OCI-LY7 (cell line): ENCODE measurements at regions not wholly inside any gene's neighbourhood (a gene's known extent, or its start where the extent isn't known, plus 50 kb on each side); places are given as distances from the start of the nearest gene placed in this dataset.

Experiments used
- EZH2phosphoT487 ChIP-seq: fragments of 200-600 bp; sonication (generic); IDR thresholded peaks from 2 replicates; pipeline ENCODE4 v1.6.1; 2018; ENCODE audit warnings: low read depth, borderline replicate concordance, mild to moderate bottlenecking, mixed run types, antibody characterized with exemption, low read length, moderate library complexity, mixed read lengths
- TF ChIP-seq, protein P1 (sequence below): fragments of 200-600 bp; sonication (generic); conservative IDR thresholded peaks from 2 replicates; pipeline ENCODE4 v1.5.1; 2014; ENCODE audit warnings: mild to moderate bottlenecking, antibody characterized with exemption, low read length, moderate library complexity, mixed read lengths

DNA sequence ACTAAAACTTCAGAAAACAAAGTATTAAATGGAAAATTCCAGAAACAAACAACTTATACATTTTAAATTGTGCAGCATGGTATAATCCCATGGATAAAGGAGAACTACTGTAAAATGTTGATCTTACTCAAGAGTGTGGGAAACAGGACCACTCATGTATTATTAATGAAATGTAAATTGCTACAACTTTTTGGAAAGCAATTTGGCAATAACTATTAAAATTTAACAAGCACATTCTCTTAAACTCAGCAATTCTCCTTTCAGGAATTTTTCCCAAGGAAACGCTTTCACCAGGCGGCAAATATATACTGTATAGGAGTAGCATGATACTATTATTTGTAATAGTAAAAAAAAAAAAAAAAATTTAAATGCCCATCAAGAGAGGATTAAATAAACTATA is 284.5 kb upstream of the AMIGO2 start:
- TF ChIP-seq, protein P1, sequence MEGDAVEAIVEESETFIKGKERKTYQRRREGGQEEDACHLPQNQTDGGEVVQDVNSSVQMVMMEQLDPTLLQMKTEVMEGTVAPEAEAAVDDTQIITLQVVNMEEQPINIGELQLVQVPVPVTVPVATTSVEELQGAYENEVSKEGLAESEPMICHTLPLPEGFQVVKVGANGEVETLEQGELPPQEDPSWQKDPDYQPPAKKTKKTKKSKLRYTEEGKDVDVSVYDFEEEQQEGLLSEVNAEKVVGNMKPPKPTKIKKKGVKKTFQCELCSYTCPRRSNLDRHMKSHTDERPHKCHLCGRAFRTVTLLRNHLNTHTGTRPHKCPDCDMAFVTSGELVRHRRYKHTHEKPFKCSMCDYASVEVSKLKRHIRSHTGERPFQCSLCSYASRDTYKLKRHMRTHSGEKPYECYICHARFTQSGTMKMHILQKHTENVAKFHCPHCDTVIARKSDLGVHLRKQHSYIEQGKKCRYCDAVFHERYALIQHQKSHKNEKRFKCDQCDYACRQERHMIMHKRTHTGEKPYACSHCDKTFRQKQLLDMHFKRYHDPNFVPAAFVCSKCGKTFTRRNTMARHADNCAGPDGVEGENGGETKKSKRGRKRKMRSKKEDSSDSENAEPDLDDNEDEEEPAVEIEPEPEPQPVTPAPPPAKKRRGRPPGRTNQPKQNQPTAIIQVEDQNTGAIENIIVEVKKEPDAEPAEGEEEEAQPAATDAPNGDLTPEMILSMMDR: no peak
- no peak for TF ChIP-seq EZH2phosphoT487
